AG09319 (cell line): ENCODE measurements at regions not wholly inside any gene's neighbourhood (a gene's known extent, or its start where the extent isn't known, plus 50 kb on each side); places are given as distances from the start of the nearest gene placed in this dataset.
"Not testable (repeated sequence)": the region's sequence is repeated elsewhere in the genome, so short reads cannot be mapped to it uniquely, and the experiment has no call there.

Experiments used
- DNase-seq: peaks from one replicate; pipeline ENCODE4 v3.0.0-alpha.2; 2010; ENCODE audit warnings: low read depth; ENCODE audit errors: extremely low read depth
- TF ChIP-seq, protein P1 (sequence below): IDR thresholded peaks from 2 replicates; pipeline ENCODE4 v1.5.1; 2011; ENCODE audit warnings: low read depth, mild to moderate bottlenecking, inconsistent platforms, low read length, moderate library complexity

DNA sequence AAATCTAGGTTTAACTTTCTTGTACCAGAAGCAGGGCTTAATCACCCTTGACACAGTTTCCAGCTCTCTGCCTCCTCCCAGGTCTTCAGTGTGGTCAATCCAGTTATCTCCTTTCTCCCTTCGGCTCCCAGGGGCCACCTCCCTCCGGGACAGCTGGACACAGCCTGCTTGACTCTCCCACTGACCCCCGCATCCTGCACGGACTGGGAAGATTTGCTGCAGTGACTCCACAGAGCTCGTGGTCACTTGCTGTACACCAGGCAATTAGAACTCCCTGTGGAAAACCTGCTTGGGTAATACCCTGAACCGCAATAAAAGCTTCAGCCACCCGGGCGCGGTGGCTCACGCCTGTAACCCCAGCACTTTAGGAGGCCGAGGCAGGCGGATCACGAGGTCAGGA, 116.5 kb downstream of the NUFIP1 start:
- TF ChIP-seq, protein P1, sequence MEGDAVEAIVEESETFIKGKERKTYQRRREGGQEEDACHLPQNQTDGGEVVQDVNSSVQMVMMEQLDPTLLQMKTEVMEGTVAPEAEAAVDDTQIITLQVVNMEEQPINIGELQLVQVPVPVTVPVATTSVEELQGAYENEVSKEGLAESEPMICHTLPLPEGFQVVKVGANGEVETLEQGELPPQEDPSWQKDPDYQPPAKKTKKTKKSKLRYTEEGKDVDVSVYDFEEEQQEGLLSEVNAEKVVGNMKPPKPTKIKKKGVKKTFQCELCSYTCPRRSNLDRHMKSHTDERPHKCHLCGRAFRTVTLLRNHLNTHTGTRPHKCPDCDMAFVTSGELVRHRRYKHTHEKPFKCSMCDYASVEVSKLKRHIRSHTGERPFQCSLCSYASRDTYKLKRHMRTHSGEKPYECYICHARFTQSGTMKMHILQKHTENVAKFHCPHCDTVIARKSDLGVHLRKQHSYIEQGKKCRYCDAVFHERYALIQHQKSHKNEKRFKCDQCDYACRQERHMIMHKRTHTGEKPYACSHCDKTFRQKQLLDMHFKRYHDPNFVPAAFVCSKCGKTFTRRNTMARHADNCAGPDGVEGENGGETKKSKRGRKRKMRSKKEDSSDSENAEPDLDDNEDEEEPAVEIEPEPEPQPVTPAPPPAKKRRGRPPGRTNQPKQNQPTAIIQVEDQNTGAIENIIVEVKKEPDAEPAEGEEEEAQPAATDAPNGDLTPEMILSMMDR, result no peak
- DNase-seq, result no peak

DNA sequence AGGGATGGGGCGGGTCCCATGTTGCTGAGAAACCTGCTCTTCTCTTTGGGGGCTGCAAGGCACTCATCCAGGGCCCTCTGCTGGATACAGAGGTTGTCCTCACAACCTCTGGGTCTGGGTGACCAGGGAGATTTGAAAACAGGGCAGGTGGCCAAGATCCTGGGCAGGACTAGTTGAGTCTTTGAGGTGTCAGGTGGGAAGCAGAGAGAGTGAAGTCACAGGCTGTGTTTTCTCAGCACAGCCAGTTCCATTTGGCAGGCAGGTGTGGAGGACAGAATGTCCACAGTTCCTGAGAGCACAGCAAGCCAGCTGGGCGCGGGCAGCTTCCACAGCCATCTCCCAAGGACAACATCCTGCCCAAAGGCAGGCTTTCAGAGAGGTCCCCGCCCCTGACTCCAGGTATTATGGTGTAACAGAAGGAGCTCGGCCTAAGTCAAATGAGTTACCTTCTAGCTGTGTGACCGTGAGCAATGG, 118.8 kb downstream of the NUFIP1 start:
- DNase-seq, result no peak
- TF ChIP-seq, protein P1, result no peak

DNA sequence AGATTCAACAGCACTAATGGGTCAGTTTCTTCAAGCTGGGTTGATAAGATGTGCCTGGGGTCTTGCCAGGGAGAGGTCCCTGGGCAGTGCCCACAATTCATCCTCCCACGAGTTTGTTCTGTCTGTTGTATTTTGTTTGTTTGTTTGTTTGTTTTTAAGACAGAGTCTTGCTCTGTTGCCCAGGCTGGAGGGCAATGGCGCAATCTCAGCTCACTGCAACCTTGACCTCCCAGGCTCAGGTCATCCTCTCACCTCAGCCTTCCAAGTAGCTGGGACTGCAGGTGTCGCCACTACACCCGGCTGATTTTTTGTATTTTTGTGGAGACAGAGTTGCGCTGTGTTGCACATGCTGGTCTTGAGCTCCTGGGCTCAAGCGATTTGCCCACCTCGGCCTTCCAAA, 120.1 kb downstream of the NUFIP1 start:
- TF ChIP-seq, protein P1, result no peak
- no peak for DNase-seq

DNA sequence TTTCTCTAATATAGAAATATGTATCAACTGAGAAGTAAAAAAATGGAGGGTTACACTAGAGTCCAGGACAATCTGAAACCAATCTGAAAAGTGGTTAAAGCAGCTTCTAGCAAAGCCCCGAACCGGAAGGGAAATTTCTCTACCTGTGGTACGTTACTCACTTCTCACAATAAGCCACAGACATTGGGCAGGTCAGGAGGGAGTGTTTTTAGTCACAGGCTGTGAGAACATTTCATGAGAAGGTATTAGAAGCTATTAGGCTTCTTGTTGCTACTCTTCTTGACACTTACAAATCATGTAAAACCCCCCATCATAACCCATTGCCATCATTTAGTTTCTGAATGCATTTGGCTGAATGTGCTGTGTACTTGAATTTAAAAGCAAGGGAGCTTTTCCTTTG, 120.9 kb downstream of the NUFIP1 start:
- TF ChIP-seq, protein P1, result no peak
- no peak for DNase-seq

DNA sequence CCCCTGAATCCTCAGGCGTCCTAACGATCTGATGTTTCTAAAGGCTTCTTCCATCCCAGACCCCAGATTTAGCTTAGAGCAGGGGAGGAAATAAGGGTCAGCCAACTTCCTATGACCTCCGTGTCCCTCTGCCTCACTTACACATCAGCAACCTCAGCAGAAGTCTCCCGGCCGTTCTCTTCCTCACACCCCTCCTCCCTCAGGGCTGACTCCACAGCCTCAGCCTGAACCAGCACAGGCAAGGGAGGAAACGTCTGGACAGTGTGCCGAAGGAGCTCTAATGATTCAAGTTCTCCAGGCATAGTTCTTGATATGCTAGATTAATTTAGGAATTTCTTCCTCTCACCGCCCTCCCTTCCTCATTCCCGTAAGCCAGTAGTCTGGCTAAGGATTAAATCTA, 121.4 kb downstream of the NUFIP1 start:
- TF ChIP-seq, protein P1, result no peak
- DNase-seq, result no peak

DNA sequence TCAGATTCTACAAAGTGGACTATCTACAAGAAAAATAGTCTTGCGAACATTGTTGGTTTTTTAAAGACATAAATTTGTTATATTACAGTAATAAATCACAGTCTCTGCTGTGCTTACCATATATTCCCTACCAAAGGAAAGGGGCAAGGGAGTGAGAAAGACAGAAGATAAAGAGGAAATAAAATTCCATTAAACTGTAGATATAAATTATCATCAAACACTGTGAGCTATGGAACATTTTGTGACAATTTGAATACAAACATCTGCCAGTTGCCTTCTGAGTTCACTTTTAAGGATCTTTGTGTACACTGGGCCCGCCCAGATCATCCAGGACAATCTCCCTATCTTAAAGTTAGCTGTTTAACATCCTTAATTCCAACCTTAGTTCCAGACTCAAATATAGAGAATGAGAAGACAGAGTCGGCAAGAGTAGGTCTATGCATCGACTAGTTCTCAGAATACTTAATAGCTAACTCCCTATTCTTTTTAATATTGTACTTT, 122.8 kb downstream of the NUFIP1 start:
- TF ChIP-seq, protein P1, result no peak
- DNase-seq, result no peak

DNA sequence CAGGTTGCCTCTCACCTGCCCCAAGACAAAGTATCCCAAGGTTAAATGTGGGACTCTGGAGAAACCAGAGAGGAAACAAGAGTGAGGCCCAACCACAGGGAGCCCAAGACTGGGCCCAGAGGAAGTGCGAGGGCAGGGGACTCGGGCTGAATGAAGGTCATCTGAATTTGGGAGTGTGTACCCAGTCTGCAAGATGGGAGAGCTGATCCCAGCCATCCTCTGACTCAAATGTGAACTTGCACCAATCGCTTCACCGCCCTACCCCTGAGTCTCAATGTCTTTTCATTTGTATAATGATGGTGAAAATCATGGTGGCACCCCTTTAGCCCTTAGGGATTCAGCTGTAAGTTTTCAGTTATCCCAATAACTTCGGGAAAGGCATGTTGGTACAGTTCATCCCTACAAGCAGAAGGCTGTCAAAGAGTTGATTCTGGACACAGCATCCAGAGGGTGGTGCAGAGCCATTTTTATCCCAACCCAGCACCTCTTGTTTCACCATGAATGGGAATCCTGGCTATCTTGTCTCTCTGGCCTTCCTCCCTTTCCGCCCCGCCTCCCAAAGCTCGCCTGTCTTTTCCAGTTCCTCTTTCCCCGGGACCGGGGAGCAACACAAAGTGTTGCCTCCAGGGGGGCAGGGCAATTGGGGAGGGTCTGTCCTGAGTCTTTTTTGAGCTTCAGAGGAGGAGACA, 123.4 kb downstream of the NUFIP1 start:
- DNase-seq, result no peak
- TF ChIP-seq, protein P1, result no peak

DNA sequence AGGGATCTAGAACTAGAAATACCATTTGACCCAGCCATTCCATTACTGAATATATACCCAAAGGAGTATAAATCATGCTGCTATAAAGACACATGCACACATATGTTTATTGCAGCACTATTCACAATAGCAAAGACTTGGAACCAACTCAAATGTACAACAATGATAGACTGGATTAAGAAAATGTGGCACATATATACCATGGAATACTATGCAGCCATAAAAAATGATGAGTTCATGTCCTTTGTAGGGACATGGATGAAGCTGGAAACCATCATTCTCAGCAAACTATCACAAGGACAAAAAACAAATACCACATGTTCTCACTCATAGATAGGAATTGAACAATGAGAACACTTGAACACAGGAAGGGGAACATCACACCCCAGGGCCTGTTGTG, 125.6 kb downstream of the NUFIP1 start:
- DNase-seq, result not testable (repeated sequence)
